ENCODE measurements at regions not wholly inside any gene's neighbourhood (a gene's known extent, or its start where the extent isn't known, plus 50 kb on each side); places are given as distances from the start of the nearest gene placed in this dataset.

DNA sequence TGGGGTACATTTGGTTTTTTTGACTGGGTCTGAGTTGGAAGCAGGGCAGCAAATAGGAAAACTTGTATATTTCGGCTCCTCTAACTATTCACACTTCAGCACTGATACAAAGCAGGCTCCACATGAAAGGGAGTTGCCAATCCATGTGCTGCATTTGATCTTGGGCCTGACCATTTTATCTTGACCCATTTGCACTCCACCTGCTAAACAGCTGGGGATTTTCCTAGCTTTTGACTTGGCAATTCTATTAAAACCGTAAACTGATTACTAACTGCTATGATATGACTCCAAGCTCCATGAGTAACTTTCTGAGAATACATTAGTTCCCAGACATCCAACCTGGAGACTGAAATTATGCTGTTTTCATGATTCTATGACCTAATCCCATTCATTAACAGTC is 797.1 kb downstream of the BCL11B start:
- DNase-seq, result no peak

DNA sequence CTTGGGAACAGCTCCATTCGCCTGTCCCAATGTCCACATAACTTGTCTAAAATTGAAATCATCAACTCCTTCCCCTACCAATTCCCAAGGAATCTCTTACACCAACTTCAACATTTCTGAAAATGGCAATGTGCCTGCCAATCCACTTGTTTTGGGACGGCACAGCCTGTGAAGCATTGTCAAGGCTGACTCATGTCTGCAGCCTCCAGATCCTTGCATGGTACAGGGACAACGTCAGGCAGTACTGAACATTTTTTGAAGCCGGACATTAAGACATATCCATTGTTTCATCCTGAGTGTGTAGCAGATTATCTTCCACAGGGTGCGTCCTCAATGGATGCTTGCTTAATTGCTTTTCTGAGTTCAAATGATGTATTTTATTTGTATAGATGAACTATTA is 794.1 kb downstream of the BCL11B start:
- no peak for DNase-seq

DNA sequence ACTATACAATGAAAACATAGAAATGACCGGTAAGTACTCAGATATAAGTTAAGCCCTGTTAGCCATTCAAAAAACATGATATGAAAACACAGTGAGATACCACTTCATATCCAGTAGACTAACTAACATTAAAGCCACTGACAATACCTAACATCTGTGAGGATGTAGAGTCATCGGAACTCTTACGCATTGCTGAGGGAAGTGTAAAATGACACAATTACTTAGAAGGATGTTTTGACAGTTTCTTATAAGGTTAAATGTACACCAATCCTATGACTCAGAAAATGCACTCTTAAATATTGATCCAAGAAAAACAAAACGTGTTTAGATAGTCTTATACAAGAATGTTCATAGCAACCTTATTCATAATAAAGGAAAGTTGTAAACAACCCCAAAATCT is 782.9 kb downstream of the BCL11B start:
- no peak for DNase-seq

DNA sequence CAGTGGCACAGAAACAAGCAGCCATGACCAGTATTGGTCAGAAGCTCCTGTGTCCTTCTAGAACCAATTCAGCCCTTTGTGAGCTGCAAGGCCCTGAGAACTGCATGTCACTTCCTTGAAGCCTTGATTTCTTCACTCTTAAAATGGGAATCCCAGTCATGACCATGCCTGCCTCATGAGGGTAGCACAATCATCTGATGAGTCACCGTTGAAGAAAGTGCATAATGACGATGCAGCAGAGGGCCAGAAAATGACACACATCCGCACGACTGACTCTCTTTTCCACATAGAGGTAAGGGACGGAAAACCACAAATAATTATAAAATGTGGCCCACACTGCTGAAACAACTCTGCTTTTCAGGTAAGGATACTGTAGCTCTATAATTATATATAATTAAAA is 777.4 kb downstream of the BCL11B start:
- DNase-seq, result peak; percentile 13

DNA sequence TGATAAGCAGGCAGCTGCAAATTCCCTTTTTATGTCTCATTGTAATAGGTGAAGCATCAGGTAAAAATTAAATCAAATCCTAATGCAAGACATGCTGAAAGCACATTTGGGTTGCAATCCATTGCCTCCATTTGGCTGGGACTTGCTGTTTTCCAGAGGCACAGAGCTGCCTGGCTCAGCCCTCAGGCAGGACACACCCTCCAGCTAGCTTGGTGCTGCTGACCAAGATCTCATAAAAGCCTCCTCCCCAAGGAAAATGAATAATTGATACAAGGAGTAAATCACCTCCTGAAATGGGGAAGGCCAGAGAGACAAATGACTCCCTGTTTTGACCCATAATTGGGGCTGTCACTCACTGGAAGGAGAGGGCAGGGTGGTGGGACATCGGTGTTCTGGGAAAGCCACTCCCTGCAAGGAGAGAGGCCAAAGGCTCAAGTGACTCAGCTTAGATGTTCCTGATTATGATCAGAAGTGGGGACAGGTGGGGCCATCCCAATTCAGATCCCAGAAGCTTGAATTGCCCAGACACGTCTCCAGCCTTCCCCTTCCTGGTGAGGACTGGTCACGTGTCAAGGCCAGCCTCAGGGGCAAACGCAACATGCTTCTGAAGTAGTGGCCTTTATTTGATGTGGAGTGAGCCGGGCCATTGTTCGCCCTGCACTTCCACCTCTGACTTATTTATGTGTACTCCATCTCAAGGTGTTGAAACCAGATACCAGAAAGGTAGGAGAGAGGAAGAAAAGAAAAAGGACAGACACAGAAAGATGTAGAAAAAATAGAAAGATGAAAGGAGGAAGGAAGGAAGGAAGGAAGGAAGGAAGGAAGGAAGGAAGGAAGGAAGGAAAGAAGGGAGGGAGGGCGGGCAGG is 773.7 kb downstream of the BCL11B start:
- no peak for DNase-seq

DNA sequence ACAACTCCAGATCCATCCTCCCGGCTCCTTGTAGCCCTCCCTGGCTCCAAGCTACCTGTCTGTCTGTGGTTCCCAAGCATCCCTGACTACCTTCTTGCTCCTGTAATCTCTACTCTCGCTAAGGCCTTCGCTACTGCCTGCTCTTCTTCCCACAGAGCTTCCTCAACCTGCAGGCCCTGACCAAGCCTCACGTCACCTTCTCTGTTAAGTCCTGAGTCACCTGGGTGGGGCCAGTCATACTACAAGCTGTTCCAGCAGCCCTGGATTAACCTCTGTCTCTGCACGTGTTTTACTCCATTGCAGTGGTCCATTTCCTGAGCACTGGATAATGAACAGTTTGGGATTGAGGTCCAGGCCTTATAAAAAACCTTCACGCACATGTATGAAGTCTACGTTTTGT is 770.7 kb downstream of the BCL11B start:
- no peak for DNase-seq

DNA sequence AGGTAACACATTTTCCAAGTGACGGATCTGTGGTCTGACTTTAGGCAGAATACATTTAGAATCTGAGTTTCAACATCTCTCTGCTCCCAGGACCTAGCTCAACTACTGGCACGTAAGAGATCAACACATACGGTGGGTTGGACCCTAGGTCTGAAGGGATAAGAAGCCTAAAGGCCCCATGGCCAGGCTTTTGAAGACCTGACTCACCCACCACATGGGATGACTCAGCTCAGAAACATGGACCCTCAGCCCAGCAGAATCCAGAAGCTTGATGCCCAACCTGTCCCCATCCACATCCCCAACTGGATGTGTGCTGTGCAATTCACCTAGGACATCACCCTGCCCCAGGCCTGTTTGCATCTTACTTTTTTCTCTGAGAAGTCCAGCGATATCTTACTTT is 770.2 kb downstream of the BCL11B start:
- no peak for DNase-seq

DNA sequence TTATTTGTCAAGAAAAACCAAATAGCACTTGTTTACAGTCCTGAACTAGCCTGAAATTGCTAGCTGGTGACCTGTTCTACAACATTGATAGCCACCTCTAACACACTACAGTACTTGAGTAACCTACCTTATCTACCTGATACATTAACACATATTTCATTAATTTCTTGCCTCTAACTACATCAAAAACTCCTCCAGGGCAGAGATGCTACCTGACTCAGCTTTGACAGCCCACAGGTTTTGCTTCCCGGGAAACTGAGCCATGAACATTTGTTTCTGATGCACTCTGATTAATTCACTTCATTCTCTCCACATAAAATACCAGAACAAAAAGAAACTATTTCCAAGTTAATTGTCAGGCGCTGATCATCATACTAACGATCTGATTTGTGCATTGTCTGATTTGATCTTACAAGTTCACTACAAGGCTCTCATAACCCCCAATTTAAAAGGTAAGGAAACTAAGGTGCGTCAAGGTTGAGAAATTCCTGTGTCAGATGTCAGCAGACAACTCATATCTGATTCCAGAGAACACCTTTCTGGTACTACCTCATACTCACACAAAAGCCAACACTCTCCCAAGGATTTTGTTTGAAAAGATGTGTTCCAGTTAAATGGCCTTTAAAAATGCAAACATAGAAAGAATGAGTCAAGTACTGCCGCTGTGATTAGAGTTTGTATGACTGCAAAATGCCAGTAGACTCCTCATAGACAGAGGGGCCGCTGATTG is 768.7 kb downstream of the BCL11B start:
- DNase-seq, result no peak

DNA sequence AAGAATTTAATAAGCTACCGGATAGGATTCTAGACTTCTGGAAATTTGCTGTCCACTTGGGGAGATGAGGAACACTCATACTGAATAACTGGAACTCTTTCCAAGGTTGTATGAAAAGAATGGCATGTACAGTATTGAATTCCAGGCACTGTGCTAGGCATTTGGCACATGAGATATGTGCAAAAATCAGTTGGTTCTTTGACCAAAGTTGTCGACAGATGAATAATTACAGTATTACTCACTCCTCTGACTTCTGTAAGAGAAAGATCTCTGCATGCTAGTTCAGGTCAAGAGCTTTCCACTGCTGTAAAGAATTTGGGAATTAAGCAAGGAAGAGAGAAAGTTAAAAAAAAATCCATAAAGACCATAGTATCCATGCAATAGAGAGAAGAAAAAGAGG is 764.7 kb downstream of the BCL11B start:
- no peak for DNase-seq

DNA sequence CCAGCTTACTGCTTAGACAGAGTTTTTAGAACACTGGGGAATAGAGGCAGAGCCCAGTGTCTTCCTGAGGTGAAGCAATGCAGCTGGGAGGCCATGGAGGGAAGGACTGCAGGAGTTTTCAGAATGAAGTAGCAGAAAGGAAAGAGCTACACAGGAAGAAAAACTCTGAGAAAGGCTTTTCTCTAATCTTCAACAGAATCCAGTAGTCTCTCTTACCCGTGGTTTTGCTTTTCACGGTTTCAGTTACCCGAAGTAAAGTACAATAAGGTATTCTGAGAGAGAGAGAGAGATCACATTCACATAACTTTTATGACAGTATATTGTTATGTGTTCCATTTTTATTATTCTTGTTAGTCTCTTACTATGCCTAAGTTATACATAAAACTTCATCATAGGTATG is 761.6 kb downstream of the BCL11B start:
- DNase-seq, result no peak

DNA sequence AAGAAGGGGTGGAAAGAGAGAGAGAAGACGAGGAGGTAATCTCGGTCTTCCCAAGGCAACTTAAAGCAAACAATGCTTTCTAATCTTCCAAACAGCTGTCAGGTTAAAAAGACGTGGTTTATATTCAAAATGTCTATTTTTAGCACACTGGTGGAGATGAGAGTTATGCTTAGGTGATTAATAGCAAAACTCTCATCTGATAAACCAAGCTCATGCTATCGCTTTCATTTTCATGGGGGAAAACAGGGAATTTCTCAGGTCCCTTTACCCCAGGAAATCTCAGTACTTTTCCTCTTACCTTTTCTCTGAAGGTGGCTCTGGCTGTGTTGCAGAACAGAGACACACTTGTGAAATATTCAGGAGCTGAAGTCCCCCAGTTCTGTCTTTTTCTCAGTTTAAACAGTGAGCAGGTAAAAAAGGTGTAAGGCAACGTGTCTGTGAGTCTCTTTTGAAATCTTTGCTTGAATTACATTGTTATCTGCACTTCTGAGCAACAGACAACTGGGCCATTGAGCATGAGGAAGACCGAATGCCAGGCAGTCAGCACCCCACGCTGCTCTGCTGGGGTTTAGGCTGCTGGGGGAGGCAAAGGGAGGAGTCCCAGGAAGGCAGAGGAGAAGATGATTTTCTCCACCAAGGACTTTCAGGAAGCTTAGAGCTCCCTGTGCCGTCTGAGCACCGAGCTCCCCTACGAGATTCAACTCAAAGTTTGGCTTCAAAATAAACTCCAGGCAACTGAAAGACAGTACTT is 759.3 kb downstream of the BCL11B start:
- no peak for DNase-seq

DNA sequence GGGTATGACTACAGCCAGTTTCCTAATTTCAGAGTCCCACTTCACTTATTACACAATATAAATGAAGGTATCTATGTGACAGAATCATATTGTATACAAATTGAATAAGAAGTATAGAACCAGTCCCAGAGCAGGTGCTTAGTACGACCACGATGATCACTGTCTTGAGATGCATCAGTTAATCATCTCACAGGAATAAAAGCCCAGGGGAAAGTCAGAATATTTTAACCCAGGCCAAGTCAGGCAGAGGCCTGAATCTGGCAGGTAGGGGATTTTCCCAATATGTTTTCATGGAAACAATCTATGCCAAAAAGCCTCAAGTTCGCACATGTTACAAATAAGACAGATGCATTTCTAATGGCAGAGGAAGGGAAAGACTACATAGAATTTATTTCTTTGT is 758.4 kb downstream of the BCL11B start:
- no peak for DNase-seq

DNA sequence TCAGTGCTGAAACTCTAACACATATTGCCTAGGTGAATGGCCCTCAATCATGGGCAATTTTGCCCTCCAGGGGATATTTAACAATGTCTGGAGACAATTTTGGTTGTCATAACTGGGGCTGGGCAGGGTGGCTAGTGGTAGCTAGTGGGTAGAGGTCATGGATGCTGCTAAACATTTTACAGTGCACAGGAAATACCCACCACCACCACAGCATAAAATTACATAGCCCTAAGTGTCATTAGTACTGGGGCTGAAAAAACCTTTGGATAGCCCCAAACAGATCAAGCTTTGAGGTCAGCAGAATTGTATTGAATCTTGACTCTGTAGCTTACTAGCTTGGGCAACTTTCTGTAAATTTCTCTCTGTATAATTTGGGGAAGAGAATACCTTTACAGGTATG is 758.0 kb downstream of the BCL11B start:
- no peak for DNase-seq

DNA sequence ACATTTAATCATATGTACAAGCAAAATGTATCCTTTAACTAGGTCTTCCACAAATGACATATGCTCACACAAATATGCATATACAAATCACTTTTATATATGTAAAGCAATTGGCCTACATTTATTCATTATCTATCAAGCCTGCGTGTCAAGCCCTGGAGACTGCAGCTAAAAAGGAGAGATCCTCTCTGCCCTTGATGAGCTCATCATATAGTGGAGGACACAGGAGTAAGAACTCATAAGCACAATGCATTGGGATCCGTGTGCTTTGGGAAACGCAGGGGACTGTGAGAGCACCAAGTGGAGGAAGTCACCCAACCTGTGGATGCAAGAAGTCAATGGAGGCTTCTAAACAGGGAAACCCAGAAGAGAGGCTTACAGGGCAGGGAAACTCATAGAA is 735.7 kb downstream of the BCL11B start:
- no peak for DNase-seq

DNA sequence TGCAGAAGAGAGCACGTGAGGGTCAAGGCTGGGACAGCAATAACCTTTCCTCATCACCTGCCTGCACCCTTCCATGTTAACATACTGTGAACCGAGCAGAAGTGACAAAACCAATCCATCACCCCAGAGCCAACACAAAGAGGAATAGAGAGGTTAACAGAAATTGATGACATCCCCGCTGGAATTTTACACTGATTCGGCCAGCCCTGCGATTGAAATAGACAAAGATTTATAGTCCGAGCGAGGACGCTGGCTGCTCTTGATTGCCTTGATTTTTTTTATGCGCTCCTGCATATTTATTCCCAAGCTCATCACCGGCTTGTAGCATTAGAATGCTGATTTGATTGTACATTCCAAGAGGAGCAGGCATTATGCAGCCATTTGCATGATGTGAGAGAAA is 729.7 kb downstream of the BCL11B start:
- DNase-seq, result no peak

DNA sequence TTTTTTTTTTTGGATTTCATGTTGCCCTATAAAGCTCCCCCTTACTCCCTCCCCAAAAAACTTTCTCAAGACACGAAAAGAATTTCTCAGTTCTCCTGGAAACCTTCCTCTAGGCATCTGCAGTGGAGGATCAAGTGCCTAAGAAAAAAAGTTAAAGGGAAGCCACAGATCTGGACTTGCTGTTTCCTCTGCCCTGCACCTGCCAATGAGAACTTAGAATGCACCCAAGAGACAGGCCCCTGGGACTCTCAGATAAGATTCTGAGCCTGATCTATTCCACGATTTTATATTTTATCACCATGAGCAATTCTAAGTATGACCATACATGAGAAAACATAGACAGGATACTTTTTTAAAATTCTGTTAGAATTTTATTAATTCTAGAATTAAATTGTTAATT is 728.9 kb downstream of the BCL11B start:
- DNase-seq, result no peak

DNA sequence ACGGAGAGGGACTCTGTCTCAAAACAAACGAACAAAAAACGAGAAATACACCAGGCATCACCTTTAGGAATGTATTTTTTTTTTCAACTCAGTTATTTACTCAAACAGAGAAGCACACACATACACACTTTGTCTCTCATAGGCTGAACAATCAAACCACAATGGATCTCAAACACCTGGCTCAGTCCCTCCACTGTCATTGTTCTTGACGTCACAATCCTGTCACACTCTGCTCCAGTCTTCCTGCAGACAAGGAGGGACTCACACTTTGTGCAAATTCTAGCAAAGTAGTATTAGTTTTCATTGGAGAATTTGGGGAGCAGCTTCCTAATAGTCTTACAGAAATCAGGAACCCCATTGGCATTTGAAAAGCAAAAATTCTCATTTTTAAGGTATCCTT is 727.8 kb downstream of the BCL11B start:
- no peak for DNase-seq

DNA sequence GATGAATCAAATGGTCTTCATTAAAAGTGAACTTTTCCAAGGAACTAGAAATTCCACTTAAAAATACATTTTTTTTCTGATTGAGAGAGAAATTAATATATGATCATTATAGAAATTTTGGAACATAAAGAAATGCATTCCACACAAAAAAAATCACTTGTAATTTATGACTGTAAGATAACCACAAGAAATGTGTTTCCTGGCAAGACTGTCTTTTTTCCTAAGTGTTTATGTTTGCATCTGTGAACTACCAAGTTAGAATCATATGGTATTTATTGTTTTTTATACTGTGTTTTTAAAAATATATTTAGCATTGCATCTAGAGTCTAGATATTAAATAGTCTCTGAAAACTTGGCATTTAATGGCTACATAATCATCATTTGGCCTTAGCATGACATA is 726.8 kb downstream of the BCL11B start:
- no peak for DNase-seq

DNA sequence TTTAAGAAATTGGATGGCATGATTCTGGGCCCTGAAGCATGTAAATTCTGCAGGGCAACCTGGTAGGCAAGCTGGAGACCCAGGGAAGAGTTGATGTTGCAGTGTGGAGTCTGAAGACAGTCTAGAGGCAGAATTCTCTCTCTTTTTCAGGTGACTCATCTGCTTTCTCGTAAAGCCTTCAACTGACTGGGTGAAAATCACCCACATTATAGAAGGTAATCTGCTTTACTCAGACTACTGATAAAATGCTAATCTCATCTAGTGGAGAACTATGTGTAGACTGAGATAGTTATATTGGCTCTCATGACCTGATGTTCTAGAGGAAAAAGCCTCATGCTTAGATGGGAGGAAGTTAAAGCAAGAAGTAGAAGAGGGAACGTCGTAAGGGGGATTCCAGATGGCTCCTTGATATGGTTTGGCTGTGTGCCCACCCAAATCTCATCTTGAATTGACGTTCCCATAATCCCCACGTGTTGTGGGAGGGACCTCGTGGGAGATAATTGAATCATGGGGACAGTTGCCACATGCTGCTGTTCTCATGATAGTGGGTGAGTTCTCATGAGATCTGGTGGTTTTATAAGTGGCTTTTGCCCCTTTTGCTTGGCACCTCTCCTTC is 723.8 kb downstream of the BCL11B start:
- peak; percentile 6 for DNase-seq

DNA sequence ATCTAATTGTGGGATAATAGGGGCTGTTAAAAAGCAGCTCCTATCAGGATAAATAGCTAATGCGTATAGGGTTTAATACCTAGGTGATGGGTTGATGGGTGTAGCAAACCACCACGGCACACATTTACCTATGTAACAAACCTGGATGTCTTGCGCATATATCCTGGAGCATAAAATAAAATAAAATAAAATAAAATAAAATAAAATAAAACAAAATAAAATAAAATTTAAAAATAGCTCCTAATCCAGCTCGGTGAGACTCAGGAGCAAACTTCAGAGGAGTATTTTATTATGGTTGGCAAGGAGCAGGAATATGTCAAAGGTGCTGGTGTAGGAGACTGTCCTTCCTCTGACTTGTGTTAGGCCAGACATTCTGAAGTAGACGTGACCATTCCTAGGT is 721.0 kb downstream of the BCL11B start:
- no peak for DNase-seq

DNA sequence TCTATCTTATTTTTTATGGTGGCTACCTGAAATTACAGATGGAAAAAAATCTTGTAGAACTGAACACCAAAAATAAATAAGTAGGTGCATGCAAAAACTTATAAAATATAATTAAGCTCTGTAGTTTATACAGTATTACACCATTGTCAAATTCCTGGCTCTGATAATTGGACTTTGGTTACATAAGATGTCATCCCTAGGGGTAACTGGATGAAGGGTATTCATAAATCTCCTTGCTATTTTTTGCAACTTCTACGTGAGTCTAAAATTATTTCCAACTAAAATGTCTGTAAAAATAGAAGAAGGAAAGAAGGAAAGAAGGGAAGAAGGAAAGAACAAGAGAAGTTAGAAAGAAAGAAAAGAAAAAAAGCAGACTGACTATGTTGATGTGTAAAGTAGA is 716.6 kb downstream of the BCL11B start:
- DNase-seq, result no peak

DNA sequence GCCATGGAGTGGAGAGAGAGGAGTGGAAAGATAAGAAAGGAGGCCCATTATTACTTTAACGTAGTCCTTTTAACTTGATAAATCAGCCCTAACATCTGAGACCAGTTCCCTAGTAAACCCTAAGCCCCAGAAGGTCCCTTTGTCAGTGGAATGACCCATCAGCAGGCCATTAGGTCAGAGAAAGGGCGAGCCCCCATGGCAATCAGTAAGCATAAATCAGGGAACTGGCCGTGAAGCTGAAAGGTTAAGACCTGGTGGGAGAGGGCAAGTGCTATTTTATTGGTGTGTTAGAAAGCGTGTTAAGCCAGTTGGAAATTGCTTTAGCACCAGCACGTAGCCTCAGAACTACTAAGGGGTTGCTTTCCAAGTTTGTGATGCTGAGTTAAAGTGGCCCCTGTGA is 708.0 kb downstream of the BCL11B start:
- no peak for DNase-seq

DNA sequence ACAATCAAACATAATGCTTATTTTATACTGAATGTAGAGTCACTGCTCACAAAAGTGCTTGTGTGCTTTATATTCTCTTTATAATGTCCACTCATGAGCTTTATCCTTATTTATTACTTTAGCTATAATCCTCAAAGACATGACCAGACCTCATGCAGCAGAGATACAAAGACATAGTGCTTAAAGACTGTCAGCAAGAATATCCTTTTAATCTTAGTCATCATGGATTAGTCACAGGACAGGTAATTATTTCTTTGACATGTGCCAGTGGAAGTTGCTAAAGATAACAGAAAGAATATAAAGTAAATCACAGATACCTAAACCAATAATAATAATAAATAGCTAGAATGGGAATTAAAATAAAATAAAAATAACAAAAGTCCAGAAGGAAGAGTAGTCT is 707.5 kb downstream of the BCL11B start:
- DNase-seq, result no peak

Measured in suppressor macrophage treated with lipopolysaccharide for 4 hours (primary cell).